WTC11 (cell line): ENCODE measurements at regions not wholly inside any gene's neighbourhood (a gene's known extent, or its start where the extent isn't known, plus 50 kb on each side); places are given as distances from the start of the nearest gene placed in this dataset.

ENCODE experiments used
- ATAC-seq: fragments of 200-7000 bp; cut with Tn5 transposase; 2 replicates; pipeline ENCODE4 v1.10.0; 2021; ENCODE audit warnings: mild to moderate bottlenecking, moderate library complexity
- CTCF ChIA-PET: fragments of 300-600 bp; sonication (Branson Sonifier 250); formaldehyde crosslinking; loops from one replicate; lab custom pipeline; 2021; ENCODE audit warnings: antibody characterized with exemption; lab: Charles Lee
- POLR2A ChIA-PET: fragments of 350-600 bp; sonication (Branson Sonifier 250); formaldehyde crosslinking; loops from one replicate; lab custom pipeline; 2021; ENCODE audit warnings: antibody characterized with exemption; lab: Charles Lee
- DNase-seq: peaks from one replicate; pipeline ENCODE4 v3.0.0; 2021; ENCODE audit warnings: low spot score
- H3K27ac Mint-ChIP-seq: 2 replicates; pipeline ENCODE4 v1.8.0; 2021; ENCODE audit warnings: mixed read lengths
- H3K27me3 Mint-ChIP-seq: 2 replicates; pipeline ENCODE4 v1.8.0; 2021; ENCODE audit warnings: low read depth, mild to moderate bottlenecking, moderate library complexity, mixed read lengths
- H3K36me3 Mint-ChIP-seq: 2 replicates; pipeline ENCODE4 v1.8.0; 2021; ENCODE audit warnings: mixed read lengths
- H3K4me1 Mint-ChIP-seq: 2 replicates; pipeline ENCODE4 v1.8.0; 2022; ENCODE audit warnings: mixed read lengths
- H3K4me3 Mint-ChIP-seq: 2 replicates; pipeline ENCODE4 v1.8.0; 2021; ENCODE audit warnings: mild to moderate bottlenecking, moderate library complexity, mixed read lengths
- H3K9me3 Mint-ChIP-seq: 2 replicates; pipeline ENCODE4 v1.8.0; 2021; ENCODE audit warnings: mixed read lengths
- CREB1 ChIP-seq: sonication (generic); formaldehyde crosslinking; IDR thresholded peaks from 2 replicates; pipeline ENCODE4 v1.8.0; 2023; ENCODE audit warnings: mild to moderate bottlenecking, missing genetic modification reagents
- ETV6 ChIP-seq: sonication (generic); formaldehyde crosslinking; IDR thresholded peaks from 2 replicates; pipeline ENCODE4 v1.8.1; 2022; ENCODE audit warnings: mild to moderate bottlenecking, missing genetic modification reagents
- GABPB1 ChIP-seq: sonication (generic); formaldehyde crosslinking; IDR thresholded peaks from 2 replicates; pipeline ENCODE4 v1.8.1; 2023; ENCODE audit warnings: mild to moderate bottlenecking, missing genetic modification reagents
- GRHL2 ChIP-seq: fragments of 250-450 bp; sonication (Bioruptor Pico); IDR thresholded peaks from 2 replicates; pipeline ENCODE4 v1.8.0; 2022; ENCODE audit warnings: mild to moderate bottlenecking, moderate library complexity; ENCODE audit not compliant: insufficient replicate concordance, severe bottlenecking
- HMGA2 ChIP-seq: fragments of 250-450 bp; sonication (Bioruptor Pico); IDR thresholded peaks from 2 replicates; pipeline ENCODE4 v1.4.0; 2021; ENCODE audit warnings: mild to moderate bottlenecking, moderate library complexity
- KAT7 ChIP-seq: sonication (generic); formaldehyde crosslinking; IDR thresholded peaks from 2 replicates; pipeline ENCODE4 v1.8.1; 2023; ENCODE audit warnings: missing genetic modification reagents, mild to moderate bottlenecking, borderline replicate concordance
- MYBL2 ChIP-seq: sonication (generic); formaldehyde crosslinking; IDR thresholded peaks from 2 replicates; pipeline ENCODE4 v1.8.1; 2023; ENCODE audit warnings: mild to moderate bottlenecking, moderate library complexity, missing genetic modification reagents
- NFE2L1 ChIP-seq: sonication (generic); formaldehyde crosslinking; IDR thresholded peaks from 2 replicates; pipeline ENCODE4 v1.8.1; 2023; ENCODE audit warnings: missing genetic modification reagents
- NFYB ChIP-seq: sonication (generic); formaldehyde crosslinking; conservative IDR thresholded peaks from 2 replicates; pipeline ENCODE4 v1.8.0; 2022; ENCODE audit warnings: low read depth, missing genetic modification reagents
- NR2C2 ChIP-seq: sonication (generic); formaldehyde crosslinking; IDR thresholded peaks from 2 replicates; pipeline ENCODE4 v1.8.0; 2022; ENCODE audit warnings: mild to moderate bottlenecking, missing genetic modification reagents
- NR3C1 ChIP-seq: sonication (generic); formaldehyde crosslinking; conservative IDR thresholded peaks from 2 replicates; pipeline ENCODE4 v1.8.1; 2023; ENCODE audit warnings: low read depth, mild to moderate bottlenecking, missing genetic modification reagents
- SMAD4 ChIP-seq: sonication (generic); formaldehyde crosslinking; IDR thresholded peaks from 2 replicates; pipeline ENCODE4 v1.8.0; 2022; ENCODE audit warnings: mild to moderate bottlenecking, missing genetic modification reagents
- SOX15 ChIP-seq: fragments of 250-450 bp; sonication (Bioruptor Pico); IDR thresholded peaks from 2 replicates; pipeline ENCODE4 v1.9.0; 2021; ENCODE audit warnings: mild to moderate bottlenecking
- TEAD4 ChIP-seq: sonication (generic); formaldehyde crosslinking; IDR thresholded peaks from 2 replicates; pipeline ENCODE4 v1.8.0; 2022; ENCODE audit warnings: mild to moderate bottlenecking, missing genetic modification reagents
- TP53 ChIP-seq: sonication (generic); formaldehyde crosslinking; IDR thresholded peaks from 2 replicates; pipeline ENCODE4 v1.8.1; 2023; ENCODE audit warnings: mild to moderate bottlenecking, missing genetic modification reagents
- ZNF121 ChIP-seq: sonication (generic); formaldehyde crosslinking; IDR thresholded peaks from 2 replicates; pipeline ENCODE4 v1.8.0; 2023; ENCODE audit warnings: missing genetic modification reagents
- ZNF416 ChIP-seq: fragments of 250-450 bp; sonication (Bioruptor Pico); IDR thresholded peaks from 2 replicates; pipeline ENCODE4 v1.9.0; 2021; ENCODE audit warnings: mild to moderate bottlenecking, inconsistent platforms
- TF ChIP-seq, protein P1 (sequence below): fragments of 250-450 bp; sonication (Bioruptor Pico); IDR thresholded peaks from 2 replicates; pipeline ENCODE4 v1.9.0; 2021; ENCODE audit warnings: mild to moderate bottlenecking
- TF ChIP-seq, protein P2 (sequence below): sonication (generic); formaldehyde crosslinking; IDR thresholded peaks from 2 replicates; pipeline ENCODE4 v1.8.0; 2023; ENCODE audit warnings: missing genetic modification reagents
- TF ChIP-seq, protein P3 (sequence below): sonication (generic); formaldehyde crosslinking; IDR thresholded peaks from 2 replicates; pipeline ENCODE4 v1.8.1; 2023; ENCODE audit warnings: mild to moderate bottlenecking, missing genetic modification reagents, borderline replicate concordance
- TF ChIP-seq, protein P4 (sequence below): sonication (generic); formaldehyde crosslinking; conservative IDR thresholded peaks from 2 replicates; pipeline ENCODE4 v1.8.1; 2023; ENCODE audit warnings: mild to moderate bottlenecking, low read depth, missing genetic modification reagents, moderate library complexity
- TF ChIP-seq, protein P5 (sequence below): sonication (generic); formaldehyde crosslinking; IDR thresholded peaks from 2 replicates; pipeline ENCODE4 v1.8.1; 2023; ENCODE audit warnings: mild to moderate bottlenecking, missing genetic modification reagents, moderate library complexity
- TF ChIP-seq, protein P6 (sequence below): sonication (generic); formaldehyde crosslinking; conservative IDR thresholded peaks from 2 replicates; pipeline ENCODE4 v1.8.1; 2022; ENCODE audit warnings: mild to moderate bottlenecking, missing genetic modification reagents
- TF ChIP-seq, protein P7 (sequence below): sonication (generic); formaldehyde crosslinking; IDR thresholded peaks from 2 replicates; pipeline ENCODE4 v1.8.1; 2023; ENCODE audit warnings: mild to moderate bottlenecking, missing genetic modification reagents, moderate library complexity

DNA sequence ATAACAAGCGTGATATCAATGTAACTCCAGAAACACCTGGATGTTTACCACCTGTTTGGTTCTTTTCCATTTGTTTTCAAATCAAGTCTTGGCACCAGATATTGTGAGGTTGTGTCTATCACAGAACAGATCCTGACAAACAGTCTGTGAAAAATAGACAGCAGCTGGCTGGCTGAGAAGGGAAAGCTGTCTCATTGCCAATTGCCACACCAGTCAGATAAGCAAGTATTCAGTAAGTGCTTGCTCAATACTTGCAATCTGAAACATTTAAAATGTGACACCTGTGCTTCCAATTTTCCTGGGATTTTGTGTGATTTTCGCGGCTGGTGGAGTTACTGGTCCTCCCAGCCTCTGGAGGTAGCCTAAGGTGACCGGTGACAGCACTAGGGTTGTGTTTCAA is 147.9 kb upstream of the MYO3A start:
- POLR2A ChIA-PET: no interaction called here
- DNase-seq (no peak), ATAC-seq (no peak)
- H3K4me1 Mint-ChIP-seq: peaks cover 34% of the 10 kb centered on the region
- CTCF ChIA-PET: no interaction called here
- no peaks in the 10 kb centered on the region for H3K9me3 Mint-ChIP-seq
- peaks cover 3% of the 10 kb centered on the region; the same call in 1 of the 2 replicates for H3K27me3 Mint-ChIP-seq
- TF ChIP-seq CREB1 (CRISPR knock-in tag) (no peak), TP53 (CRISPR knock-in tag) (no peak), GABPB1 (CRISPR knock-in tag) (no peak), GRHL2 (CRISPR knock-in tag) (no peak), ZNF416 (CRISPR knock-in tag) (no peak), SMAD4 (no peak), NR2C2 (no peak), ZNF121 (CRISPR knock-in tag) (no peak), SOX15 (CRISPR knock-in tag) (no peak)
- TF ChIP-seq, protein P1, sequence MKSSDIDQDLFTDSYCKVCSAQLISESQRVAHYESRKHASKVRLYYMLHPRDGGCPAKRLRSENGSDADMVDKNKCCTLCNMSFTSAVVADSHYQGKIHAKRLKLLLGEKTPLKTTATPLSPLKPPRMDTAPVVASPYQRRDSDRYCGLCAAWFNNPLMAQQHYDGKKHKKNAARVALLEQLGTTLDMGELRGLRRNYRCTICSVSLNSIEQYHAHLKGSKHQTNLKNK (CRISPR knock-in tag): no peak
- TF ChIP-seq, protein P2, sequence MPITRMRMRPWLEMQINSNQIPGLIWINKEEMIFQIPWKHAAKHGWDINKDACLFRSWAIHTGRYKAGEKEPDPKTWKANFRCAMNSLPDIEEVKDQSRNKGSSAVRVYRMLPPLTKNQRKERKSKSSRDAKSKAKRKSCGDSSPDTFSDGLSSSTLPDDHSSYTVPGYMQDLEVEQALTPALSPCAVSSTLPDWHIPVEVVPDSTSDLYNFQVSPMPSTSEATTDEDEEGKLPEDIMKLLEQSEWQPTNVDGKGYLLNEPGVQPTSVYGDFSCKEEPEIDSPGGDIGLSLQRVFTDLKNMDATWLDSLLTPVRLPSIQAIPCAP (CRISPR knock-in tag): no peak
- TF ChIP-seq, protein P3, sequence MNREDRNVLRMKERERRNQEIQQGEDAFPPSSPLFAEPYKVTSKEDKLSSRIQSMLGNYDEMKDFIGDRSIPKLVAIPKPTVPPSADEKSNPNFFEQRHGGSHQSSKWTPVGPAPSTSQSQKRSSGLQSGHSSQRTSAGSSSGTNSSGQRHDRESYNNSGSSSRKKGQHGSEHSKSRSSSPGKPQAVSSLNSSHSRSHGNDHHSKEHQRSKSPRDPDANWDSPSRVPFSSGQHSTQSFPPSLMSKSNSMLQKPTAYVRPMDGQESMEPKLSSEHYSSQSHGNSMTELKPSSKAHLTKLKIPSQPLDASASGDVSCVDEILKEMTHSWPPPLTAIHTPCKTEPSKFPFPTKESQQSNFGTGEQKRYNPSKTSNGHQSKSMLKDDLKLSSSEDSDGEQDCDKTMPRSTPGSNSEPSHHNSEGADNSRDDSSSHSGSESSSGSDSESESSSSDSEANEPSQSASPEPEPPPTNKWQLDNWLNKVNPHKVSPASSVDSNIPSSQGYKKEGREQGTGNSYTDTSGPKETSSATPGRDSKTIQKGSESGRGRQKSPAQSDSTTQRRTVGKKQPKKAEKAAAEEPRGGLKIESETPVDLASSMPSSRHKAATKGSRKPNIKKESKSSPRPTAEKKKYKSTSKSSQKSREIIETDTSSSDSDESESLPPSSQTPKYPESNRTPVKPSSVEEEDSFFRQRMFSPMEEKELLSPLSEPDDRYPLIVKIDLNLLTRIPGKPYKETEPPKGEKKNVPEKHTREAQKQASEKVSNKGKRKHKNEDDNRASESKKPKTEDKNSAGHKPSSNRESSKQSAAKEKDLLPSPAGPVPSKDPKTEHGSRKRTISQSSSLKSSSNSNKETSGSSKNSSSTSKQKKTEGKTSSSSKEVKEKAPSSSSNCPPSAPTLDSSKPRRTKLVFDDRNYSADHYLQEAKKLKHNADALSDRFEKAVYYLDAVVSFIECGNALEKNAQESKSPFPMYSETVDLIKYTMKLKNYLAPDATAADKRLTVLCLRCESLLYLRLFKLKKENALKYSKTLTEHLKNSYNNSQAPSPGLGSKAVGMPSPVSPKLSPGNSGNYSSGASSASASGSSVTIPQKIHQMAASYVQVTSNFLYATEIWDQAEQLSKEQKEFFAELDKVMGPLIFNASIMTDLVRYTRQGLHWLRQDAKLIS (CRISPR knock-in tag): no peak
- TF ChIP-seq, protein P4, sequence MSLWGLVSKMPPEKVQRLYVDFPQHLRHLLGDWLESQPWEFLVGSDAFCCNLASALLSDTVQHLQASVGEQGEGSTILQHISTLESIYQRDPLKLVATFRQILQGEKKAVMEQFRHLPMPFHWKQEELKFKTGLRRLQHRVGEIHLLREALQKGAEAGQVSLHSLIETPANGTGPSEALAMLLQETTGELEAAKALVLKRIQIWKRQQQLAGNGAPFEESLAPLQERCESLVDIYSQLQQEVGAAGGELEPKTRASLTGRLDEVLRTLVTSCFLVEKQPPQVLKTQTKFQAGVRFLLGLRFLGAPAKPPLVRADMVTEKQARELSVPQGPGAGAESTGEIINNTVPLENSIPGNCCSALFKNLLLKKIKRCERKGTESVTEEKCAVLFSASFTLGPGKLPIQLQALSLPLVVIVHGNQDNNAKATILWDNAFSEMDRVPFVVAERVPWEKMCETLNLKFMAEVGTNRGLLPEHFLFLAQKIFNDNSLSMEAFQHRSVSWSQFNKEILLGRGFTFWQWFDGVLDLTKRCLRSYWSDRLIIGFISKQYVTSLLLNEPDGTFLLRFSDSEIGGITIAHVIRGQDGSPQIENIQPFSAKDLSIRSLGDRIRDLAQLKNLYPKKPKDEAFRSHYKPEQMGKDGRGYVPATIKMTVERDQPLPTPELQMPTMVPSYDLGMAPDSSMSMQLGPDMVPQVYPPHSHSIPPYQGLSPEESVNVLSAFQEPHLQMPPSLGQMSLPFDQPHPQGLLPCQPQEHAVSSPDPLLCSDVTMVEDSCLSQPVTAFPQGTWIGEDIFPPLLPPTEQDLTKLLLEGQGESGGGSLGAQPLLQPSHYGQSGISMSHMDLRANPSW (CRISPR knock-in tag): no peak
- TF ChIP-seq, protein P5, sequence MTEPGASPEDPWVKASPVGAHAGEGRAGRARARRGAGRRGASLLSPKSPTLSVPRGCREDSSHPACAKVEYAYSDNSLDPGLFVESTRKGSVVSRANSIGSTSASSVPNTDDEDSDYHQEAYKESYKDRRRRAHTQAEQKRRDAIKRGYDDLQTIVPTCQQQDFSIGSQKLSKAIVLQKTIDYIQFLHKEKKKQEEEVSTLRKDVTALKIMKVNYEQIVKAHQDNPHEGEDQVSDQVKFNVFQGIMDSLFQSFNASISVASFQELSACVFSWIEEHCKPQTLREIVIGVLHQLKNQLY: no peak
- TF ChIP-seq, all 79 proteins: peak for 0
- H3K4me3 Mint-ChIP-seq: no peak overlapping the region
- no peaks in the 10 kb centered on the region for H3K36me3 Mint-ChIP-seq
- H3K27ac Mint-ChIP-seq: no peak overlapping the region

DNA sequence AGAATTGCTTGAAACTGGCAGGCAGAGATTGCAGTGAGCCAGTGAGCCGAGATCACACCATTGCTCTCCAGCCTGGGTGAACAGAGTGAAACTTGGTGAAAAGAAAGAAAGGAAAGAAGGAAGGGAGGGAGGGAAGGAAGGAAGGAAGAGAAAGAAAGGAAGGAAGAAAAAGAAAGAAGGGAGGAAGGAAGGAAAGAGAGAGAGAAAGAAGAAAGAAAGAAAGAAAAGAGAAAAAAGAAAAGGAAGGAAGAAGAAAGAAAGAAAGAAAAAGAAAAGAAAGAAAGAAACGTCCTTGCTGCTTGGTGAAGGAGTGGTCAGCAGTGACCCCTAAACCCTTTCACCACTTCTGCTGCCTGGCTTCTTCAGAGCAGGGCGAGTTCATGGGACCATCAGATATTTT is 147.1 kb upstream of the MYO3A start:
- DNase-seq (no peak), ATAC-seq (no peak)
- TF ChIP-seq, protein P1 (CRISPR knock-in tag): no peak
- TF ChIP-seq, protein P6, sequence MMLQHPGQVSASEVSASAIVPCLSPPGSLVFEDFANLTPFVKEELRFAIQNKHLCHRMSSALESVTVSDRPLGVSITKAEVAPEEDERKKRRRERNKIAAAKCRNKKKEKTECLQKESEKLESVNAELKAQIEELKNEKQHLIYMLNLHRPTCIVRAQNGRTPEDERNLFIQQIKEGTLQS (CRISPR knock-in tag): no peak
- TF ChIP-seq NFE2L1 (CRISPR knock-in tag) (no peak), MYBL2 (no peak), NFYB (CRISPR knock-in tag) (no peak), HMGA2 (CRISPR knock-in tag) (no peak), ETV6 (CRISPR knock-in tag) (no peak), TEAD4 (no peak), ZNF121 (CRISPR knock-in tag) (no peak), NR3C1 (no peak), KAT7 (CRISPR knock-in tag) (no peak)
- TF ChIP-seq, protein P4 (CRISPR knock-in tag): no peak
- TF ChIP-seq, protein P7, sequence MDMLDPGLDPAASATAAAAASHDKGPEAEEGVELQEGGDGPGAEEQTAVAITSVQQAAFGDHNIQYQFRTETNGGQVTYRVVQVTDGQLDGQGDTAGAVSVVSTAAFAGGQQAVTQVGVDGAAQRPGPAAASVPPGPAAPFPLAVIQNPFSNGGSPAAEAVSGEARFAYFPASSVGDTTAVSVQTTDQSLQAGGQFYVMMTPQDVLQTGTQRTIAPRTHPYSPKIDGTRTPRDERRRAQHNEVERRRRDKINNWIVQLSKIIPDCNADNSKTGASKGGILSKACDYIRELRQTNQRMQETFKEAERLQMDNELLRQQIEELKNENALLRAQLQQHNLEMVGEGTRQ (CRISPR knock-in tag): no peak
- Mint-ChIP-seq H3K9me3 (no peaks in the 10 kb centered on the region), H3K27me3 (peaks cover 3% of the 10 kb centered on the region; the same call in 1 of the 2 replicates), H3K4me3 (no peak overlapping the region), H3K36me3 (no peaks in the 10 kb centered on the region), H3K27ac (no peak overlapping the region), H3K4me1 (peaks cover 34% of the 10 kb centered on the region)
- ChIA-PET CTCF (no interaction called here), POLR2A (no interaction called here)
